HUES48 (cell line): ENCODE measurements at regions not wholly inside any gene's neighbourhood (a gene's known extent, or its start where the extent isn't known, plus 50 kb on each side); places are given as distances from the start of the nearest gene placed in this dataset.

Experiments used
- H3K27ac ChIP-seq: one replicate; pipeline ENCODE4 v1.7.0; 2013; ENCODE audit warnings: low read depth, low read length, inconsistent platforms
- H3K27me3 ChIP-seq: 2 replicates; pipeline ENCODE4 v1.6.1; 2013; ENCODE audit warnings: mild to moderate bottlenecking, low read length; ENCODE audit not compliant: control insufficient read depth, insufficient read depth
- H3K36me3 ChIP-seq: 2 replicates; pipeline ENCODE4 v1.6.1; 2013; ENCODE audit warnings: low read length; ENCODE audit not compliant: control insufficient read depth, insufficient read depth
- H3K4me1 ChIP-seq: 2 replicates; pipeline ENCODE4 v1.6.1; 2013; ENCODE audit warnings: mild to moderate bottlenecking, low read length; ENCODE audit not compliant: control insufficient read depth, insufficient read depth
- H3K4me3 ChIP-seq: 2 replicates; pipeline ENCODE4 v1.5.1; 2013; ENCODE audit warnings: mild to moderate bottlenecking, low read depth, low read length
- H3K9ac ChIP-seq: 2 replicates; pipeline ENCODE4 v1.6.1; 2013; ENCODE audit warnings: mild to moderate bottlenecking, low read depth, low read length, moderate library complexity
- H3K9me3 ChIP-seq: 2 replicates; pipeline ENCODE4 v1.6.1; 2013; ENCODE audit warnings: low read length; ENCODE audit not compliant: control insufficient read depth, insufficient read depth

DNA sequence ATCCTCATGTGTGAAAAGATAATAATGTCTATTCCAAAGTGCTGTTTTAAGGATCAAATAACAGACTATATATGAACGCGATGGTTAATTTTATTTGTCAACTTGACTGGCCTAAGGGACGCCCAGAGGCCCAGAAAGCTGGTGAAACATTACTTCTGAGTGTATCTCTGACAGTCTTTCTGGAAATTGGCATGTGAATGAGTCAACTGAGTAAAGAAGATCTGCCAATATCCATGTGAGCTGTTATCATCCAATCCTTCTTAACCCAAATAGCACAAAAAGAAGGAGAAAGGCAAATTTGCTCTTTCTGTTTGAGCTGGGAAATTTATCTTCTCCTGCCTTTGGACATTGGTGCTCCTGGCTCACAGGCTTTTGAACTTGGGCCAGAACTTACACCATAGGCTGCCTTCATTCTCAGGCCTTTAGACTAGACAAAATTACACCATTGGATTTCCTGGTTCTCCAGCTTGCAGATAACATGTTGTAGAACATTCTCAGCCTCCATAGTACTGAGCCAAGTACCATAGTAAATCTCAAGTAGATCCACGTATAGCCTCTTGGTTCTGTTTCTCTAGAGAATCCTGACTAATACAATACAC lies 114.7 kb upstream of the DOCK10 start:
- Histone ChIP-seq H3K4me3 (no peak overlapping the region), H3K9ac (no peak overlapping the region), H3K27me3 (no peaks in the 10 kb centered on the region), H3K9me3 (no peaks in the 10 kb centered on the region), H3K27ac (no peak overlapping the region), H3K36me3 (no peaks in the 10 kb centered on the region), H3K4me1 (no peaks in the 10 kb centered on the region)

DNA sequence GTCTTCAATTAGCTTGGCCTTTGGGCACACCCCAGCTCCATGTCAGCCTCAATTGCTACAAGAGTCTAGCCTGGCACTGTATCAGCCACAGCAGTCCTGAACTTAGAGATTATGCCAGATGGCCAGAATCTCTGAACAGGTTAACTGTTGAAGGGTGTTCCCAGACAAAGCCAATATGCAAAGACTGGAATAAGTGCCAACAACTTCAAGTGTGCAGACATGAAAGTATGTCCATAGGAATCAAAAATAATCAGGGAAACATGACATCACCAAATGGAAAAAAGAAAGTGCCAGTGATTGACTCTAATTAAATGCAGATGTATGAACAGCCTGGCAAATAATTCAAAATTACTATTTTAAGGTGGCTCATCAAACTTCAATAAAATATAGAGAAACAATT lies 98.5 kb upstream of the DOCK10 start:
- Histone ChIP-seq H3K9ac (no peak overlapping the region), H3K9me3 (no peaks in the 10 kb centered on the region), H3K4me1 (no peaks in the 10 kb centered on the region), H3K27me3 (no peaks in the 10 kb centered on the region), H3K36me3 (no peaks in the 10 kb centered on the region), H3K4me3 (no peak overlapping the region), H3K27ac (no peak overlapping the region)

DNA sequence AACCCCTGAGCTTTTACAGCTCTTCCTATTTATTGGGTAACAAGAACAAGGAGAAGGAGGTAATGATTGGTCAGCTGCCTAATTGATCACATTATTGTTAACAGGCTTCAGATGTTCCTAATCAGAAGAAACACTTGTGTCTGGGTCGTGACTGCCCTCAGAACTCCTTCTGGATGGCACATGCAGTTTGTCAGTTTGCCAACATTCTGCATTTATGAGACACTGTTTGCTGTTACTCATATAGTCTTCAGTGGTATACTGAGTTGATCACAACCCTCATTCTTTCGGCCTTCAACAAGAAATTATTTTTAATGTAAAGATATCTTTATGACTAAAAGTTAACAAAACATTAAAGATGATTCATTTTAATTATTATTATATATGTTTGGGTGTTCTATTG lies 95.7 kb upstream of the DOCK10 start:
- no peaks in the 10 kb centered on the region for H3K4me1 ChIP-seq
- no peaks in the 10 kb centered on the region for H3K9me3 ChIP-seq
- no peak overlapping the region for H3K9ac ChIP-seq
- H3K27ac ChIP-seq, result no peak overlapping the region
- H3K27me3 ChIP-seq, result no peaks in the 10 kb centered on the region
- no peak overlapping the region for H3K4me3 ChIP-seq
- H3K36me3 ChIP-seq, result no peaks in the 10 kb centered on the region

DNA sequence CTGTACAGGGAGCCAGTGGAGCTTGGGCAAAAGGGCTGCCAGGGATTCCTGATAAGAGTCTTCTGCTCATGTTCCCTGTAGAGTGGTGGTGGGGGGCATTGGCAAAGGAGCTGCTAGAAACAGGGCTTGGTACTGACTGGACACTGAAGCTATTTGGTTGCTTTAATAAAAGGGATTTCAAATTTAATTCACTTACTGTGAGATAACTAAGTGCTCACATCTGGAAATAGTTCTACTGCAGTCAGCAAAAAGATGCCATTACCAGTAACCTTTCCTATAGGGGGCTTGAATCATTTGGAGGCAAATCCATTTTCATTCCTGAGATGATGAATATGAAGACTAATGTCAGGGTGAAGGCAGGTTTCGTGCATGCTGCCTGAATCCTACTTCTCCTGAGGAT lies 94.3 kb upstream of the DOCK10 start:
- Histone ChIP-seq H3K27me3 (no peaks in the 10 kb centered on the region), H3K36me3 (no peaks in the 10 kb centered on the region), H3K4me3 (no peak overlapping the region), H3K4me1 (no peaks in the 10 kb centered on the region), H3K9me3 (no peaks in the 10 kb centered on the region), H3K9ac (no peak overlapping the region), H3K27ac (no peak overlapping the region)

DNA sequence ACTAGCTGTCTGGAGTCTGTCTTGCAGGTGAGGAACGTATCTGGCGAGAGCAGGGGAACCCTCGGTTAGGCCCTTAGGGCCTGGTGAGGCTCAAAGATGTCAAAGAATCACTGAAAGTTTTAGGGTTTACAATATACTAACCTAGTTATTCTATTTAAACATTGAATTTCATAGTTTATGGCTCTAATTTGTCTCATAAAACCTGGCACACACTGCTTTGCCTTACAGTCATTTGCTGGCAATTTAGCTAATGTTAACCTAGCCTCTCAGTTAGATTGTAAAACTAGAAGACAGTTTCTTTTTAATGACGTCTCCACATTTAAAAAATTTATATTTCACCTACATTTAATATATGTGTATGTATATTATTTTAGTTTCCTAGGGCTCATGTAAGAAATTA lies 89.6 kb upstream of the DOCK10 start:
- H3K4me1 ChIP-seq, result no peaks in the 10 kb centered on the region
- no peaks in the 10 kb centered on the region for H3K9me3 ChIP-seq
- no peaks in the 10 kb centered on the region for H3K27me3 ChIP-seq
- no peak overlapping the region for H3K9ac ChIP-seq
- H3K27ac ChIP-seq, result no peak overlapping the region
- no peak overlapping the region for H3K4me3 ChIP-seq
- no peaks in the 10 kb centered on the region for H3K36me3 ChIP-seq

DNA sequence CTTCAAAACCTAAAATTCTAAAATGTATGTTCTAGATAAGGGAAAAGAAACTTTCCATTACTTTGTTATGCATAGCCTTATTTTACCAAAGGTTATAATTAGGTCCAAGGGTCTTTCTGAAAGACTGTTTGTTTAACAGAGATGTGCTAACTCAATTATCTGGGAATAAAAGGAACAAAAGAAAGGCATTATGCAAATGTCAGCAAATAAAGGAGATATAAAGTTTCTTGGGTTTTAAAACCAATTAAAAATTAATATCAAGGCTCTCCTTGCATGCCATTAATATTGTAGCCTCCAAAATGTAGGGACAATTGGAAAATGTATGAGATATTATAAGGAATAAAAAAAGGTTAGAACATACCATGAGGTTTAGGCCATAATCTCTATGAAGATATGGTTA lies 87.8 kb upstream of the DOCK10 start:
- Histone ChIP-seq H3K27me3 (no peaks in the 10 kb centered on the region), H3K27ac (no peak overlapping the region), H3K36me3 (no peaks in the 10 kb centered on the region), H3K4me3 (no peak overlapping the region), H3K4me1 (no peaks in the 10 kb centered on the region), H3K9me3 (no peaks in the 10 kb centered on the region), H3K9ac (no peak overlapping the region)

DNA sequence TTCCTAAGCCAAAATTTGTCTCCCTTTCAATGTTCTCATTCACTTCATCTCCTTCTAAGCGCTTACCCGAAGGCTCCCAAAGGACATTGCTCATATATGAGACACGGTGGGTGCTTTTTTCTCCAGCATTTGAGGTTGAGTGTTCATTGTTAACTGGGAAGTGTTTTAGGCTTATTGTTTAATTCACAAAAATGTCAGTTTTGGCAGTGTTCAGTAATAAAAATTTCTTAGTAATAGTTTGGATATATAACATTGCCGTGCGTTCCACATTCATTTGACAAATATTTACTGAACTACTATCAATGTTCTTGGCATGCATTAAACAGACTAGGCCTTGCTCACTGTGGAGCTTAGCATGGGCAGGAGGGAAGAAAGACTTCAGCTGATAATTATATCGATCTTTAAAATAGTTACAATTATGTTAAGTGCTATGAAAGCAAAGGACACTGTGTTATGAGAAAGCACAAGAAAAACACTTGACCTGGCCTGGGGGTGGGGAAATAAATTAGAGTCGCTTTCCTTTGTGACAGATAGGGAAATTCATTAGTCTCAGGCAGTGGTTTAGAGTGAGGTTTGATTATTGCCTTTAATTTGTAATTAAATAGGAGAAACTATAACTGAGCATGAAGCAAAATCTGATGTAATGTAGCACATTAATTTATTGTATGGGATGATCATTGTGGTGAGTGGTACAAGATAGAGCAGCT lies 82.2 kb upstream of the DOCK10 start:
- no peaks in the 10 kb centered on the region for H3K36me3 ChIP-seq
- H3K27ac ChIP-seq, result no peak overlapping the region
- no peaks in the 10 kb centered on the region for H3K27me3 ChIP-seq
- H3K9me3 ChIP-seq, result no peaks in the 10 kb centered on the region
- H3K4me1 ChIP-seq, result peaks cover 9% of the 10 kb centered on the region; the same call in 1 of the 2 replicates
- H3K4me3 ChIP-seq, result no peak overlapping the region
- no peak overlapping the region for H3K9ac ChIP-seq

DNA sequence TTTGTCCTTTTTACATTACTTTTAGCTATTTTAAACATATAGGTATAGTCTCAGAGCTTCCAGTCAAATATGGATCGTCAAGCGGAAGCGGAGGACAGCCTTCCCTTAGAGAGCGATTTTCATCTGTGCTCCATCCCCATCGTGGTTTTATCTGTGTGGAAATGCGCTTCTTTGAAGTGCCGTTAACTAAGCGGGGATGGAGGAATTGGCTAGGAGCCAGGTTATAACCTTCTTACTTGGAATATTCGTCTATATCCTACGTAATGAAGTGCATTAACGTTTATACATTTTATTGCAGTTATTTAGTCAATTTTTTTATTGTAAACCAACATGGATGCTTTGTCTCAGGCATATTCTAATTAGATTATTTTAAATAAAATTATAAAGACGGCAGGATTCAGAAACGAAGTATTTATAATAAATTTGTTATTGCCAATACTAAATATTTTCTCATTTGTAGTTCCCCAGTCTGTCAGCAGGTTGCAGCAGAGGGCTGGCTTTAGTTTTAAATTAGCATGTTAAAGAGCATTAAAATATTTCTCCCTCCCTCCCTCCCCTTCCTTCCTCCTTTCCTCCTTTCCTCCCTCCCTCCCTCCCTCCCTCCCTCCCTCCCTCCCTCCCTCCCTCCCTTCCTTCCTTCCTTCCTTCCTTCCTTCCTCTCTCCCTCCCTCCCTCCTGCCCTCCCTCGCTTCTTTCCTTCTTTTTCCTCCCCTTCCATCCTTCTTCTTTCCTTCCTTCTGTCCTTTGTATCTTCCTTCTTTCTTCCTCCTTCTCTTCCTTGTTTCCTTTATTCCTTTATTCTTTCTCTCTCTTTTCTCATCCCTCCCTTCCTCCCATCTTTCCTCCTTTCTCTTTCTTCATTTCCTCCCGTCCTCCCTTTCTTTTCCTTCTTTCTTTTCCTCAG lies 80.6 kb upstream of the DOCK10 start:
- Histone ChIP-seq H3K4me3 (no peak overlapping the region), H3K9me3 (no peaks in the 10 kb centered on the region), H3K9ac (no peak overlapping the region), H3K36me3 (no peaks in the 10 kb centered on the region), H3K27ac (no peak overlapping the region), H3K27me3 (no peaks in the 10 kb centered on the region), H3K4me1 (peaks cover 12% of the 10 kb centered on the region; the same call in 1 of the 2 replicates)

DNA sequence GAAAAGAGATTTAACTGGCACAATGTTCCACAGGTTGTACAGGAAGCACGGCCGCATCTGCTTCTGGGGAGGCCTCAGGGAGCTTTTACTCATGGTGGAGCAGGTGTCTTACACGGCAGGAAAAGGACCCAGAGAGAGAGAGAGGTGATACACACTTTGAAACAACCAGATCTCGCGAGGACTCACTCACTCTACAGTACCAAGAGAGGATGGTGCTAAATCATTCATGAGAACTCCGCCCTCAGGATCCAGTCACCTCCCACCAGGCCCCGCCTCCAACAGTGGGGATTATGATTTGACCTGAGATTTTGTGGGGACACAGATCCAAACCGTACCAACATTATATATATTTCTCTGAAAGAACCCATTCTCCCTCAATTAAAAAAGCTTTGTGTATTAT lies 79.7 kb upstream of the DOCK10 start:
- Histone ChIP-seq H3K27ac (no peak overlapping the region), H3K9ac (no peak overlapping the region)

DNA sequence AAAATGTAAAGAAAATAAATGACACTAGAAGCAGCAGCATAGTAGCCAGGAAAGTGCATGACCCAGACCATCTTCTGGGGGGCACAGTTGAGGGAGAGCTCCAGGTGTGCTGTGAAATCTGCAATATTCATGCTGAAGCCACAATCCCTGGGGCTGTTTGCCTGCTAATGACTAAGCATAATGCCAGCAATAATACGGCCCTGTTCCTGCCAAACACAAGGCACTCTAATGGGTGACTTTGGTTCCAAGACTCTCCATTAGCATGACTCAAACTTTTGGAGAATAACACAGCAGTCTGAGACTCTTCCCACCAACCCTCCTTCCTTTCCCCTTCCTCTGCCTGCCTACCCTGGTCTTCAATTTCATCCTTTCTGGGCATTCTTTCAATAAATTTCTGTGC lies 77.9 kb upstream of the DOCK10 start:
- Histone ChIP-seq H3K4me1 (peaks cover 12% of the 10 kb centered on the region; the same call in 1 of the 2 replicates), H3K27me3 (no peaks in the 10 kb centered on the region), H3K36me3 (no peaks in the 10 kb centered on the region), H3K9ac (no peak overlapping the region), H3K9me3 (no peaks in the 10 kb centered on the region), H3K4me3 (no peak overlapping the region), H3K27ac (no peak overlapping the region)

More for the DNA sequence above, 79.7 kb upstream of the DOCK10 start:
- H3K4me3 ChIP-seq, result no peak overlapping the region
- no peaks in the 10 kb centered on the region for H3K27me3 ChIP-seq
- H3K4me1 ChIP-seq, result peaks cover 12% of the 10 kb centered on the region; the same call in 1 of the 2 replicates
- no peaks in the 10 kb centered on the region for H3K9me3 ChIP-seq
- no peaks in the 10 kb centered on the region for H3K36me3 ChIP-seq
